B cell (primary cell): ENCODE measurements at regions not wholly inside any gene's neighbourhood (a gene's known extent, or its start where the extent isn't known, plus 50 kb on each side); places are given as distances from the start of the nearest gene placed in this dataset.

ENCODE experiments used
- ATAC-seq: fragments of 200-7000 bp; cut with Tn5 transposase; one replicate; pipeline ENCODE4 v1.10.0; 2021; ENCODE audit warnings: low read depth, mild to moderate bottlenecking, moderate number of reproducible peaks, moderate library complexity
- CTCF ChIA-PET: fragments of 350-600 bp; sonication (Branson Sonifier 250); formaldehyde crosslinking; loops from one replicate; lab custom pipeline; 2021; ENCODE audit warnings: antibody characterized with exemption, inconsistent platforms; lab: Charles Lee
- POLR2A ChIA-PET: fragments of 350-600 bp; sonication (Branson Sonifier 250); formaldehyde crosslinking; loops from one replicate; lab custom pipeline; 2021; ENCODE audit warnings: antibody characterized with exemption; lab: Charles Lee
- DNase-seq: peaks from one replicate; pipeline ENCODE4 v3.0.0; 2013
- H2AFZ ChIP-seq: 2 replicates; pipeline ENCODE4 v1.6.1; 2012; ENCODE audit warnings: mild to moderate bottlenecking, low read depth, low read length; ENCODE audit not compliant: insufficient read depth, poor library complexity, severe bottlenecking
- H3K27ac ChIP-seq, 2 donors: 1 replicate in 1 of 2; 2 replicates in 1 of 2; pipeline ENCODE4 v1.5.1; 2012 to 2013; ENCODE audit warnings: low read length in 2 of 2, mild to moderate bottlenecking in 2 of 2, moderate library complexity in 1 of 2
- H3K27me3 ChIP-seq, 4 experiments: fragments of 200-600 bp in 1 of 4; sonication (generic) in 1 of 4; replicated peaks in 1 of 4; 1 replicate in 2 of 4; 2 replicates in 2 of 4; pipeline versions ENCODE4 v1.6.1 to v1.7.0; 2013 to 2016; ENCODE audit warnings: low read length in 3 of 4, mild to moderate bottlenecking in 2 of 4, mixed read lengths in 1 of 4, moderate library complexity in 1 of 4; ENCODE audit not compliant: insufficient read depth in 4 of 4, control insufficient read depth in 3 of 4; ENCODE audit errors: control extremely low read depth in 1 of 4
- H3K36me3 ChIP-seq, 2 experiments: replicated peaks in 1 of 2; 1 replicate in 1 of 2; 2 replicates in 1 of 2; pipeline versions ENCODE4 v1.6.1 to v1.7.1; 2013; ENCODE audit warnings: low read length in 1 of 2; ENCODE audit not compliant: insufficient read depth in 2 of 2, control insufficient read depth in 1 of 2; ENCODE audit errors: control extremely low read depth in 1 of 2, extremely low read depth in 1 of 2
- H3K4me1 ChIP-seq, 2 donors: fragments of 200-600 bp in 1 of 2; sonication (generic) in 1 of 2; 1 replicate in 1 of 2; 2 replicates in 1 of 2; pipeline versions ENCODE4 v1.5.1 to v1.6.1; 2013 to 2017; ENCODE audit warnings: low read length in 2 of 2; ENCODE audit not compliant: control insufficient read depth in 2 of 2, insufficient read depth in 2 of 2
- H3K4me2 ChIP-seq: replicated peaks from 2 replicates; pipeline ENCODE3; 2012; ENCODE audit warnings: mild to moderate bottlenecking, low read depth, low read length; ENCODE audit not compliant: poor library complexity, severe bottlenecking
- H3K4me3 ChIP-seq, 5 experiments: fragments of 200-600 bp in 1 of 5; sonication (generic) in 1 of 5; 1 replicate in 3 of 5; 2 replicates in 2 of 5; pipeline versions ENCODE4 v1.5.1 to v1.7.0; 2011 to 2016; ENCODE audit warnings: low read length in 4 of 5, mild to moderate bottlenecking in 4 of 5, low read depth in 2 of 5, control low read depth in 1 of 5, moderate library complexity in 1 of 5; ENCODE audit not compliant: insufficient read depth in 1 of 5; ENCODE audit errors: control extremely low read depth in 1 of 5, extremely low read depth in 1 of 5
- H3K79me2 ChIP-seq: fragments of 200-600 bp; sonication (generic); one replicate; pipeline ENCODE4 v1.6.0; 2016; ENCODE audit warnings: low read length; ENCODE audit not compliant: control insufficient read depth, insufficient read depth
- H3K9ac ChIP-seq: fragments of 200-600 bp; sonication (generic); 2 replicates; pipeline ENCODE4 v1.6.1; 2017; ENCODE audit warnings: mild to moderate bottlenecking, low read length, moderate library complexity
- H3K9me3 ChIP-seq, 3 donors: one replicate each; pipeline versions ENCODE4 v1.6.1 to v1.7.1; 2013; ENCODE audit warnings: low read length in 2 of 3; ENCODE audit not compliant: control insufficient read depth in 2 of 3, insufficient read depth in 1 of 3; ENCODE audit errors: control extremely low read depth in 1 of 3
- H4K20me1 ChIP-seq: 2 replicates; pipeline ENCODE4 v1.6.0; 2012; ENCODE audit warnings: mild to moderate bottlenecking, low read length; ENCODE audit not compliant: insufficient read depth, control insufficient read depth, poor library complexity, severe bottlenecking
- H3K27ac Mint-ChIP-seq: one replicate; pipeline ENCODE4 v1.8.0; 2021; ENCODE audit warnings: mixed read lengths
- H3K27me3 Mint-ChIP-seq: one replicate; pipeline ENCODE4 v1.8.0; 2021; ENCODE audit warnings: mixed read lengths
- H3K4me1 Mint-ChIP-seq: one replicate; pipeline ENCODE4 v1.8.0; 2021; ENCODE audit warnings: mixed read lengths
- H3K4me3 Mint-ChIP-seq: one replicate; pipeline ENCODE4 v1.8.0; 2021; ENCODE audit warnings: mixed read lengths
- H3K9me3 Mint-ChIP-seq: one replicate; pipeline ENCODE4 v1.8.0; 2022; ENCODE audit warnings: mixed read lengths; ENCODE audit not compliant: insufficient read depth
- EZH2 ChIP-seq: IDR thresholded peaks from 2 replicates; pipeline ENCODE4 v1.6.1; 2012; ENCODE audit warnings: borderline replicate concordance, low read depth, mild to moderate bottlenecking, moderate library complexity, low read length; ENCODE audit not compliant: insufficient read depth, poor library complexity, severe bottlenecking
- WGBS: methylation state at CpG from one replicate; pipeline ENCODE4 v1.1.5; 2013; ENCODE audit warnings: missing lambda C conversion rate; ENCODE audit not compliant: insufficient coverage; 5-methylcytosine and 5-hydroxymethylcytosine counted together
- intact Hi-C: fragments of 100-400 bp; cut with micrococcal nuclease; formaldehyde crosslinking; loops from one replicate; pipeline ENCODE4 v1.10.0; 2022
- TF ChIP-seq, protein P1 (sequence below): fragments of 200-600 bp; IDR thresholded peaks from one replicate; pipeline ENCODE4 v1.8.0; 2022; ENCODE audit warnings: antibody characterized with exemption, mild to moderate bottlenecking

- peaks cover 20 to 33% of the 10 kb centered on the region in 2 donors for H3K4me1 ChIP-seq
- H3K4me3 ChIP-seq: peak overlapping the region in 4 of 5 experiments; percentile 14 to 51 (median 40)
- peak overlapping the region; percentile 79 for H3K4me2 ChIP-seq
- DNase-seq: no peak
- peaks cover 9 to 83% (median 76%) of the 10 kb centered on the region in 4 experiments for H3K27me3 ChIP-seq
- no peaks in the 10 kb centered on the region for H3K79me2 ChIP-seq
- POLR2A ChIA-PET: no interaction called here
- H3K27ac ChIP-seq: no peak overlapping the region
- H2AFZ ChIP-seq: peak overlapping the region; percentile 70
- no peaks in the 10 kb centered on the region for H4K20me1 ChIP-seq
- peak overlapping the region; percentile 61 for H3K4me3 Mint-ChIP-seq
- H3K4me1 Mint-ChIP-seq: peaks cover 26% of the 10 kb centered on the region
- H3K9me3 ChIP-seq: peaks cover 0 to 21% (median 0%) of the 10 kb centered on the region in 3 donors
- TF ChIP-seq, protein P1, sequence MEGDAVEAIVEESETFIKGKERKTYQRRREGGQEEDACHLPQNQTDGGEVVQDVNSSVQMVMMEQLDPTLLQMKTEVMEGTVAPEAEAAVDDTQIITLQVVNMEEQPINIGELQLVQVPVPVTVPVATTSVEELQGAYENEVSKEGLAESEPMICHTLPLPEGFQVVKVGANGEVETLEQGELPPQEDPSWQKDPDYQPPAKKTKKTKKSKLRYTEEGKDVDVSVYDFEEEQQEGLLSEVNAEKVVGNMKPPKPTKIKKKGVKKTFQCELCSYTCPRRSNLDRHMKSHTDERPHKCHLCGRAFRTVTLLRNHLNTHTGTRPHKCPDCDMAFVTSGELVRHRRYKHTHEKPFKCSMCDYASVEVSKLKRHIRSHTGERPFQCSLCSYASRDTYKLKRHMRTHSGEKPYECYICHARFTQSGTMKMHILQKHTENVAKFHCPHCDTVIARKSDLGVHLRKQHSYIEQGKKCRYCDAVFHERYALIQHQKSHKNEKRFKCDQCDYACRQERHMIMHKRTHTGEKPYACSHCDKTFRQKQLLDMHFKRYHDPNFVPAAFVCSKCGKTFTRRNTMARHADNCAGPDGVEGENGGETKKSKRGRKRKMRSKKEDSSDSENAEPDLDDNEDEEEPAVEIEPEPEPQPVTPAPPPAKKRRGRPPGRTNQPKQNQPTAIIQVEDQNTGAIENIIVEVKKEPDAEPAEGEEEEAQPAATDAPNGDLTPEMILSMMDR: no peak
- no peak for TF ChIP-seq EZH2
- H3K9me3 Mint-ChIP-seq: no peaks in the 10 kb centered on the region
- H3K36me3 ChIP-seq: no peaks in the 10 kb centered on the region
- peaks cover 83% of the 10 kb centered on the region for H3K27me3 Mint-ChIP-seq
- H3K27ac Mint-ChIP-seq: no peak overlapping the region
- ATAC-seq: no peak
- 14% methylated on average over 4 of the region's 8 CpGs for WGBS
- CTCF ChIA-PET: no interaction called here
- peak overlapping the region; percentile 47 for H3K9ac ChIP-seq
- intact Hi-C loops: loop anchor here (1.0 kb wide), 1 partner anchor 15 kb away; no protein-coding TSS in a partner anchor
Measured at GRCh38 chr1:90836345-90836679, 119.2 kb upstream of the BARHL2 start.

DNA sequence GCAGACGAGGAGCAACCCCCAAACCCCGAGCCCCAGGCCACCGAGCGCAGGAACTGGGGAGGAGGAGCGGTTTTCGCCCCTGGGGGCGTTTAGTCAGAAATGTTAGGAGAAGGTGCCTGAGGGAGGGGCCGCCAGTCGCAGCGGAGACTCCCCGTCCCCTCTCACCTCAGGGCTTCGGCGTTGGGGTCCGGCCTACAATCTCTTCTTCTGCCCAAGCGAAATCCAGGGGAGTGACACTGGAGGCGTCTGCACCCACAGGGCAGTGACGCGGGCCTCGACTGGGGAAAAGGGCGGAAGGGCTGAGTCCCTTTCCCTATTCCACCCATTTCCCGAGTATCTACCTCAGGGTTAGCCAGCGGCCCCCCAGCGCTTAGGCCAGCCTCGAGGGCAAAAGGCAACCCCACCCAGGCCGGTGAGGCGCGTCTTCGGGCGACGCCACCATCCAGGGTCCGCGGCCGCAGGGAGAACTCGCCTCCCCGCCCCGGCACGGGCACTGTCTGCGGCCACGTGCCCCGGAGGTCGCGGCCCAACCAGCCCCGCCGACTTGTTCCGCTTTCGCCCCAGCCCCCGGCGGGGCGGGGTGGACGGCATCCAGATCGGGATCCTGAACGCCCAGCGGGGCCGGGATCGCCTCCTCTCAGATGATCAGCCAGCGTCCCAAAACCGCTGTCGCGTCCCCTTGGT is 118.7 kb upstream of the BARHL2 start:
- Histone ChIP-seq H3K4me2 (peak overlapping the region; percentile 79), H3K9ac (peak overlapping the region; percentile 47), H3K4me1 (peaks cover 20 to 33% of the 10 kb centered on the region in 2 donors), H3K9me3 (peaks cover 0 to 20% (median 0%) of the 10 kb centered on the region in 3 donors), H3K27ac (no peak overlapping the region), H3K79me2 (no peaks in the 10 kb centered on the region), H3K27me3 (peaks cover 9 to 85% (median 75%) of the 10 kb centered on the region in 4 experiments), H3K4me3 (peak overlapping the region in 4 of 5 experiments; percentile 14 to 51 (median 40)), H4K20me1 (no peaks in the 10 kb centered on the region), H2AFZ (peak overlapping the region; percentile 70), H3K36me3 (no peaks in the 10 kb centered on the region)
- H3K27me3 Mint-ChIP-seq: peaks cover 83% of the 10 kb centered on the region
- ChIA-PET POLR2A (interaction anchor here (0.5 kb wide), 1 partner anchor 17 kb away, joined by 5 read pairs; no protein-coding TSS in a partner anchor), CTCF (interaction anchor here (0.9 kb wide), 1 partner anchor 15 kb away, joined by 3 read pairs; no protein-coding TSS in a partner anchor)
- DNase-seq (peak; percentile 48), ATAC-seq (no peak)
- H3K9me3 Mint-ChIP-seq: no peaks in the 10 kb centered on the region
- peak overlapping the region; percentile 61 for H3K4me3 Mint-ChIP-seq
- intact Hi-C loops: loop anchor here (1.0 kb wide), 1 partner anchor 15 kb away; no protein-coding TSS in a partner anchor
- peaks cover 26% of the 10 kb centered on the region for H3K4me1 Mint-ChIP-seq
- H3K27ac Mint-ChIP-seq: no peak overlapping the region
- TF ChIP-seq, protein P1: no peak
- no peak for TF ChIP-seq EZH2
- 14% methylated on average over 59 of the region's 59 CpGs for whole genome bisulfite sequencing
